Gastroesophageal sphincter (tissue), 4 donors: ENCODE measurements at regions not wholly inside any gene's neighbourhood (a gene's known extent, or its start where the extent isn't known, plus 50 kb on each side); places are given as distances from the start of the nearest gene placed in this dataset.
A peak's percentile ranks its signal among the peaks of the same experiment; 100 is the strongest.

Source experiments
- ATAC-seq: fragments of 150-250 bp; one replicate; pipeline ENCODE4 v1.9.1; 2016; ENCODE audit warnings: mild to moderate bottlenecking, moderate library complexity
- H3K27ac ChIP-seq, 4 donors: fragments of 200-600 bp; sonication (generic) in 3 of 4; 1 replicate in 3 of 4; 2 replicates in 1 of 4; pipeline ENCODE4 v1.5.1; 2016 to 2019
- H3K27me3 ChIP-seq: fragments of 200-600 bp; sonication (generic); one replicate; pipeline ENCODE4 v1.5.1; 2019
- H3K36me3 ChIP-seq, 2 donors: fragments of 200-600 bp; sonication (generic); one replicate each; pipeline ENCODE4 v1.5.1; 2019; ENCODE audit warnings: control low read depth in 1 of 2
- H3K4me1 ChIP-seq, 3 donors: fragments of 200-600 bp; sonication (generic); 1 replicate in 2 of 3; 2 replicates in 1 of 3; pipeline ENCODE4 v1.5.1; 2016 to 2019; ENCODE audit warnings: control low read depth in 2 of 3
- H3K4me3 ChIP-seq, 2 donors: fragments of 200-600 bp; sonication (generic); one replicate each; pipeline ENCODE4 v1.5.1; 2019; ENCODE audit warnings: mild to moderate bottlenecking in 1 of 2, moderate library complexity in 1 of 2
- H3K9me3 ChIP-seq, 3 donors: fragments of 200-600 bp; sonication (generic); one replicate each; pipeline ENCODE4 v1.5.1; 2017 to 2019; ENCODE audit warnings: control low read depth in 2 of 3
- CTCF ChIP-seq, 4 experiments: fragments of 200-600 bp in 2 of 4; fragments of 450-650 bp in 2 of 4; sonication (generic) in 1 of 4; IDR thresholded peaks; one replicate each; pipeline ENCODE4 v1.5.1; 2017 to 2019; ENCODE audit warnings: antibody characterized with exemption in 4 of 4, mild to moderate bottlenecking in 2 of 4, moderate library complexity in 2 of 4
- EP300 ChIP-seq: sonication (generic); formaldehyde crosslinking; IDR thresholded peaks from one replicate; pipeline ENCODE4 v1.6.1; 2017; ENCODE audit warnings: antibody characterized with exemption, mild to moderate bottlenecking
- POLR2A ChIP-seq, 2 donors: fragments of 450-650 bp; IDR thresholded peaks; one replicate each; pipeline ENCODE4 v1.6.1; 2017; ENCODE audit warnings: antibody characterized with exemption in 2 of 2, mild to moderate bottlenecking in 2 of 2, moderate library complexity in 1 of 2
- POLR2AphosphoS5 ChIP-seq: sonication (generic); formaldehyde crosslinking; IDR thresholded peaks from one replicate; pipeline ENCODE4 v1.6.1; 2017; ENCODE audit warnings: antibody characterized with exemption
- WGBS, 2 donors: methylation state at CpG; one replicate each; pipeline ENCODE4 v1.1.5; 2018; ENCODE audit warnings: low coverage in 1 of 2; 5-methylcytosine and 5-hydroxymethylcytosine counted together

DNA sequence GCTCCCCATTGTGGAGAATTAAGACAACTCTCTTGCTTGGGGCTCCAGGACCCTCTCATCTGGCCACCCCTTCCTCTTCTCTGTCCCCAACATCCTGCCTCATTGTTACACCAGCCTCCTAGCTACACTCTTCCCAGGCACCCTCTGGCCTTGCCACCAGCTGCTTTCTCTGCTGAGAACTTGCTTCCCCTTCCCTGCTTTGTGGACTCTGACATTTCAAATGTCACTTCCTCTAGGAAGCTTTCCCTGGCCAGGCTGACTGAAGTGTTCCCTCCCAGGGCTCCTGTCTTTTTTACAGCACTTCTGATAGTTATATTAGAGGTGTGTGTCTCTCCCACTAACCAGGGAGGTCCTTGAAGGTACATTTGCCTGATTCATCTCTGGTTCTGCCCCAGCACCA is 194.0 kb upstream of the KLF4 start:
- Histone ChIP-seq H3K36me3 (no peaks in the 10 kb centered on the region), H3K27me3 (no peaks in the 10 kb centered on the region), H3K9me3 (no peaks in the 10 kb centered on the region), H3K4me3 (no peak overlapping the region), H3K4me1 (no peaks in the 10 kb centered on the region), H3K27ac (peak overlapping the region in 1 of 4 donors; percentile 5)
- ATAC-seq, result no peak
- TF ChIP-seq POLR2AphosphoS5, result no peak
- TF ChIP-seq POLR2A (IDR thresholded peaks at IDR 0.05), result no peak
- no peak for TF ChIP-seq CTCF (IDR thresholded peaks at IDR 0.05)
- no peak for TF ChIP-seq EP300

- Histone ChIP-seq H3K9me3 (no peaks in the 10 kb centered on the region), H3K36me3 (no peaks in the 10 kb centered on the region), H3K4me1 (no peaks in the 10 kb centered on the region), H3K4me3 (no peak overlapping the region), H3K27ac (no peak overlapping the region), H3K27me3 (no peaks in the 10 kb centered on the region)
- ATAC-seq, result no peak
- WGBS, 2 donors, result 75% methylated on average over 1 of the region's 4 CpGs; no CpG with 5 or more reads in 1 of the 2 donors
- TF ChIP-seq POLR2A (IDR thresholded peaks at IDR 0.05) (no peak), EP300 (no peak), POLR2AphosphoS5 (no peak), CTCF (IDR thresholded peaks at IDR 0.05) (no peak)
Measured at GRCh38 chr9:107681988-107682387, 192.4 kb upstream of the KLF4 start.

GRCh38 chr9:107675351-107676259 is 186.0 kb upstream of the KLF4 start:
- ATAC-seq, result no peak
- TF ChIP-seq POLR2A (IDR thresholded peaks at IDR 0.05) (no peak), EP300 (no peak), POLR2AphosphoS5 (no peak), CTCF (IDR thresholded peaks at IDR 0.05) (no peak)

GRCh38 chr9:107674721-107675277 is 185.2 kb upstream of the KLF4 start:
- Histone ChIP-seq H3K4me3 (no peak overlapping the region), H3K36me3 (no peaks in the 10 kb centered on the region), H3K27ac (no peak overlapping the region), H3K9me3 (no peaks in the 10 kb centered on the region), H3K27me3 (no peaks in the 10 kb centered on the region), H3K4me1 (no peaks in the 10 kb centered on the region)
- ATAC-seq, result peak; percentile 28
- no peak for TF ChIP-seq POLR2A (IDR thresholded peaks at IDR 0.05)
- no peak for TF ChIP-seq CTCF (IDR thresholded peaks at IDR 0.05)
- TF ChIP-seq POLR2AphosphoS5, result no peak
- no peak for TF ChIP-seq EP300
- WGBS, 2 donors, result 75 to 100% methylated on average over 1 to 3 of the region's 5 CpGs

More at GRCh38 chr9:107675351-107676259, 186.0 kb upstream of the KLF4 start:
- H3K4me3 ChIP-seq, result no peak overlapping the region
- H3K27ac ChIP-seq, result no peak overlapping the region
- WGBS, 2 donors, result 81 to 91% methylated on average over 9 to 10 of the region's 10 CpGs
- H3K9me3 ChIP-seq, result no peaks in the 10 kb centered on the region
- no peaks in the 10 kb centered on the region for H3K27me3 ChIP-seq
- no peaks in the 10 kb centered on the region for H3K4me1 ChIP-seq
- no peaks in the 10 kb centered on the region for H3K36me3 ChIP-seq
